HepG2 (cell line): ENCODE measurements at regions not wholly inside any gene's neighbourhood (a gene's known extent, or its start where the extent isn't known, plus 50 kb on each side); places are given as distances from the start of the nearest gene placed in this dataset.

Experiments
- ATAC-seq: fragments of 200-7000 bp; cut with Tn5 transposase; 3 replicates; pipeline ENCODE4 v1.9.1; 2020; ENCODE audit warnings: mild to moderate bottlenecking, moderate library complexity
- BruUV-seq: library from RNA; stranded (reverse); fragments of 400-500 nt; replicated peaks from 2 replicates; lab custom pipeline; 2021; lab: Mats Ljungman, UMichigan
- CTCF ChIA-PET: fragments of 300-600 bp; formaldehyde crosslinking; extraction: SDS; loops from one replicate; lab custom pipeline; 2021; ENCODE audit warnings: low total read pairs, inconsistent platforms, low intra/inter-chr PET ratio; lab: Yijun Ruan, JAX
- POLR2A ChIA-PET: fragments of 350-600 bp; sonication (Branson Sonifier 250); formaldehyde crosslinking; loops from one replicate; lab custom pipeline; 2020; ENCODE audit warnings: antibody characterized with exemption, inconsistent platforms; lab: Yijun Ruan, JAX
- DNase-seq: peaks from one replicate; pipeline ENCODE4 v3.0.0-alpha.2; 2015; ENCODE audit warnings: low spot score
- FAIRE-seq: peaks from 3 replicates; lab custom pipeline; 2011; peaks lifted over from hg19 to GRCh38; lab: Jason Lieb, UNC
- H2AFZ ChIP-seq: one replicate; pipeline ENCODE4 v1.6.1; 2011; ENCODE audit warnings: low read length, inconsistent platforms
- H3K27ac ChIP-seq: fragments of 300-600 bp; 3 replicates; pipeline ENCODE4 v1.8.0; 2011; ENCODE audit warnings: mixed run types, mild to moderate bottlenecking, mixed read lengths, low read length, inconsistent platforms; ENCODE audit not compliant: insufficient read depth; ENCODE audit errors: extremely low read length
- H3K27me3 ChIP-seq, 2 experiments: fragments of 200-600 bp in 1 of 2; 2 replicates in 1 of 2; 3 replicates in 1 of 2; pipeline versions ENCODE4 v1.6.0 to v1.8.0; 2011; ENCODE audit warnings: low read length in 2 of 2, mild to moderate bottlenecking in 2 of 2, moderate library complexity in 2 of 2, inconsistent platforms in 1 of 2; ENCODE audit not compliant: insufficient read depth in 2 of 2, control insufficient read depth in 1 of 2
- H3K36me3 ChIP-seq, 2 experiments: fragments of 200-600 bp in 1 of 2; replicated peaks in 1 of 2; 2 replicates in 1 of 2; 3 replicates in 1 of 2; pipeline versions ENCODE4 v1.5.1 to v1.8.0; 2011; ENCODE audit warnings: low read length in 2 of 2, inconsistent platforms in 1 of 2; ENCODE audit not compliant: insufficient read depth in 2 of 2, control insufficient read depth in 1 of 2
- H3K4me1 ChIP-seq: 2 replicates; pipeline ENCODE4 v1.5.1; 2012; ENCODE audit warnings: low read length, inconsistent platforms; ENCODE audit not compliant: insufficient read depth
- H3K4me2 ChIP-seq: 2 replicates; pipeline ENCODE4 v1.6.0; 2011; ENCODE audit warnings: low read depth, low read length, inconsistent platforms
- H3K4me3 ChIP-seq, 3 experiments: fragments of 200-600 bp in 1 of 3; sonication (generic), shearing (Covaris generic) in 1 of 3; replicated peaks in 1 of 3; 2 replicates each; pipeline ENCODE4 v1.5.1; 2011 to 2016; ENCODE audit warnings: low read length in 3 of 3, inconsistent platforms in 2 of 3, low read depth in 2 of 3, mild to moderate bottlenecking in 2 of 3, control low read depth in 1 of 3, mixed read lengths in 1 of 3; ENCODE audit not compliant: insufficient read depth in 1 of 3
- H3K79me2 ChIP-seq: one replicate; pipeline ENCODE4 v1.6.1; 2011; ENCODE audit warnings: low read length, inconsistent platforms; ENCODE audit not compliant: insufficient read depth
- H3K9ac ChIP-seq: 2 replicates; pipeline ENCODE4 v1.6.0; 2011; ENCODE audit warnings: mild to moderate bottlenecking, low read depth, low read length, inconsistent platforms; ENCODE audit not compliant: insufficient read depth
- H3K9me3 ChIP-seq: 2 replicates; pipeline ENCODE4 v1.5.1; 2012; ENCODE audit warnings: mild to moderate bottlenecking, low read length
- H4K20me1 ChIP-seq: 2 replicates; pipeline ENCODE4 v1.6.0; 2011; ENCODE audit warnings: inconsistent platforms, mild to moderate bottlenecking, low read length, moderate library complexity; ENCODE audit not compliant: insufficient read depth
- FOXA3 ChIP-seq: IDR thresholded peaks from 2 replicates; pipeline ENCODE4 v1.6.1; 2016; ENCODE audit warnings: missing genetic modification reagents, missing compliant biosample characterization
- SPEN ChIP-seq: sonication (generic); formaldehyde crosslinking; IDR thresholded peaks from 2 replicates; pipeline ENCODE4 v1.5.1; 2020; ENCODE audit warnings: low read depth, mild to moderate bottlenecking, missing genetic modification reagents
- TIGD3 ChIP-seq: sonication (generic); formaldehyde crosslinking; IDR thresholded peaks from 2 replicates; pipeline ENCODE4 v1.5.1; 2020; ENCODE audit warnings: mild to moderate bottlenecking, missing genetic modification reagents, borderline replicate concordance
- ZBTB8A ChIP-seq: sonication (generic); formaldehyde crosslinking; IDR thresholded peaks from 2 replicates; pipeline ENCODE4 v1.4.0; 2020; ENCODE audit warnings: mild to moderate bottlenecking, low read depth, missing genetic modification reagents, borderline replicate concordance
- ZNF430 ChIP-seq: sonication (generic); formaldehyde crosslinking; IDR thresholded peaks from 2 replicates; pipeline ENCODE4 v1.9.0; 2021; ENCODE audit warnings: mild to moderate bottlenecking, missing genetic modification reagents
- ZNF547 ChIP-seq: sonication (generic); formaldehyde crosslinking; IDR thresholded peaks from 2 replicates; pipeline ENCODE4 v1.5.1; 2020; ENCODE audit warnings: mild to moderate bottlenecking, missing genetic modification reagents
- ZNF557 ChIP-seq: sonication (generic); formaldehyde crosslinking; IDR thresholded peaks from 2 replicates; pipeline ENCODE4 v1.4.0; 2020; ENCODE audit warnings: missing genetic modification reagents
- ZNF761 ChIP-seq: sonication (generic); formaldehyde crosslinking; conservative IDR thresholded peaks from 2 replicates; pipeline ENCODE4 v1.4.0; 2020; ENCODE audit warnings: mild to moderate bottlenecking, missing genetic modification reagents
- WGBS: methylation state at CpG from one replicate; pipeline ENCODE4 v1.1.6; 2017; ENCODE audit warnings: low lambda C conversion rate; 5-methylcytosine and 5-hydroxymethylcytosine counted together
- in situ Hi-C: cut with HindIII; loops from 2 replicates; pipeline ENCODE4 v1.10.0; 2017; ENCODE audit warnings: low pct_unique_long_range_greater_than_20kb; ENCODE audit not compliant: extremely low pct_ligation_motif_present
- intact Hi-C: fragments of 100-400 bp; cut with micrococcal nuclease; formaldehyde crosslinking; loops from one replicate; pipeline ENCODE4 v1.10.0; 2022; ENCODE audit not compliant: unreplicated experiment

DNA sequence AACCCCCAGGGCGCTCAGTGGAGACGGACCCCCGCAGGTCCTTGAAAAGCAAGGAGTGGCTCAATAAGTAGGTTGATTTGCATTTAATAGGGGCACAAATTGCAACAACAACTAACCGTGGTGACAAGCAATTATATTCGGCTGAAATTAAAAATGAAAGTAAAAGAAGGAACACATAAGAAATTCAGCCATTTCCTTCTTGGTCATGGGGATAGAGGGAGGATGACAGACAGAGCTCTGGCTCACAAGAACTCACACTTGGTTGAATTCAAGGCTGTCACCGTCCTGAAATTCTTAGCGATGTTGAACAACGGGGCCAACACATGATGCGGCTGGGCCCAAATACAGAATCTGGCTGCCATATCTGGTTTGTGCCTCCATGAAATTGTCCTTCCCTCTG is 129.0 kb downstream of the EDN3 start:
- Histone ChIP-seq H3K27me3 (peaks cover 9 to 24% of the 10 kb centered on the region in 2 experiments; a peak in 4 of 5 replicates), H3K36me3 (no peaks in the 10 kb centered on the region), H3K9ac (no peak overlapping the region), H3K79me2 (no peaks in the 10 kb centered on the region), H3K9me3 (no peaks in the 10 kb centered on the region), H3K4me1 (no peaks in the 10 kb centered on the region), H2AFZ (no peak overlapping the region), H3K4me3 (no peak overlapping the region), H3K4me2 (no peak overlapping the region), H3K27ac (no peak overlapping the region), H4K20me1 (no peaks in the 10 kb centered on the region)
- POLR2A ChIA-PET: no interaction called here
- WGBS: 37% methylated on average over 9 of the region's 9 CpGs
- in situ Hi-C loops (no loop called here), intact Hi-C loops (no loop called here)
- ATAC-seq (no peak), DNase-seq (no peak), FAIRE-seq (no peak)
- BruUV-seq: no TSS peak
- CTCF ChIA-PET: no interaction called here
- TF ChIP-seq ZNF430: no peak

- 34% methylated on average over 2 of the region's 2 CpGs for WGBS
- no TSS peak for BruUV-seq
- no peak for DNase-seq
- no peaks in the 10 kb centered on the region for H3K36me3 ChIP-seq
- no peak for FAIRE-seq
- CTCF ChIA-PET: no interaction called here
- no peaks in the 10 kb centered on the region for H3K9me3 ChIP-seq
- H3K4me1 ChIP-seq: no peaks in the 10 kb centered on the region
- H3K4me3 ChIP-seq: no peak overlapping the region
- H3K4me2 ChIP-seq: no peak overlapping the region
- no peaks in the 10 kb centered on the region for H4K20me1 ChIP-seq
- H2AFZ ChIP-seq: no peak overlapping the region
- no peaks in the 10 kb centered on the region for H3K79me2 ChIP-seq
- no peak overlapping the region for H3K9ac ChIP-seq
- in situ Hi-C loops: no loop called here
- ATAC-seq: no peak
- intact Hi-C loops: no loop called here
- TF ChIP-seq ZBTB8A (no peak), SPEN (CRISPR knock-in tag) (no peak), TIGD3 (CRISPR knock-in tag) (no peak), ZNF557 (CRISPR knock-in tag) (no peak), ZNF761 (CRISPR knock-in tag) (no peak), FOXA3 (CRISPR knock-in tag) (no peak), ZNF547 (CRISPR knock-in tag) (no peak)
- no peak overlapping the region for H3K27ac ChIP-seq
- H3K27me3 ChIP-seq: peaks cover 7 to 26% of the 10 kb centered on the region in 2 experiments; a peak in 3 of 5 replicates
- POLR2A ChIA-PET: no interaction called here
Observed at GRCh38 chr20:59431014-59431413, 130.6 kb downstream of the EDN3 start.
